Keratinocyte (primary cell): ENCODE measurements at regions not wholly inside any gene's neighbourhood (a gene's known extent, or its start where the extent isn't known, plus 50 kb on each side); places are given as distances from the start of the nearest gene placed in this dataset.

ENCODE experiments used
- DNase-seq: peaks from one replicate; pipeline ENCODE4 v3.0.0-alpha.2; 2011; ENCODE audit warnings: low read depth, missing footprints, low spot score
- FAIRE-seq: peaks from 2 replicates; lab custom pipeline; 2011; peaks lifted over from hg19 to GRCh38; lab: Jason Lieb, UNC
- H2AFZ ChIP-seq: 2 replicates; pipeline ENCODE4 v1.6.0; 2012; ENCODE audit warnings: low read length, control low read depth, inconsistent platforms; ENCODE audit not compliant: control insufficient read depth
- H3K27ac ChIP-seq: 2 replicates; pipeline ENCODE4 v1.5.1; 2011; ENCODE audit warnings: low read length; ENCODE audit not compliant: control insufficient read depth, insufficient read depth
- H3K27me3 ChIP-seq: 3 replicates; pipeline ENCODE4 v1.6.0; 2011; ENCODE audit warnings: low read length; ENCODE audit not compliant: control insufficient read depth, insufficient read depth; ENCODE audit errors: extremely low read depth
- H3K36me3 ChIP-seq, 2 experiments: 2 replicates in 1 of 2; 3 replicates in 1 of 2; pipeline ENCODE4 v1.5.1; 2011; ENCODE audit warnings: low read length in 2 of 2, mild to moderate bottlenecking in 1 of 2; ENCODE audit not compliant: control insufficient read depth in 2 of 2, insufficient read depth in 2 of 2; ENCODE audit errors: extremely low read depth in 1 of 2
- H3K4me1 ChIP-seq: 3 replicates; pipeline ENCODE4 v1.5.1; 2011; ENCODE audit warnings: low read length; ENCODE audit not compliant: control insufficient read depth, insufficient read depth; ENCODE audit errors: extremely low read depth
- H3K4me2 ChIP-seq: 3 replicates; pipeline ENCODE4 v1.6.0; 2011; ENCODE audit warnings: low read depth, low read length; ENCODE audit not compliant: control insufficient read depth, insufficient read depth; ENCODE audit errors: extremely low read depth
- H3K4me3 ChIP-seq, 3 experiments: fragments of 200-600 bp in 1 of 3; sonication (generic) in 1 of 3; 2 replicates in 2 of 3; 3 replicates in 1 of 3; pipeline ENCODE4 v1.5.1; 2011 to 2016; ENCODE audit warnings: low read length in 3 of 3, mild to moderate bottlenecking in 3 of 3, control low read depth in 2 of 3, inconsistent platforms in 1 of 3, low read depth in 1 of 3, mixed read lengths in 1 of 3, mixed run types in 1 of 3, moderate library complexity in 1 of 3; ENCODE audit not compliant: control insufficient read depth in 2 of 3, insufficient read depth in 2 of 3; ENCODE audit errors: extremely low read depth in 1 of 3
- H3K79me2 ChIP-seq: 2 replicates; pipeline ENCODE4 v1.6.0; 2012; ENCODE audit warnings: low read length; ENCODE audit not compliant: control insufficient read depth, insufficient read depth
- H3K9ac ChIP-seq: 3 replicates; pipeline ENCODE4 v1.6.0; 2011; ENCODE audit warnings: low read length; ENCODE audit not compliant: control insufficient read depth, insufficient read depth; ENCODE audit errors: extremely low read depth
- H3K9me1 ChIP-seq: 3 replicates; pipeline ENCODE4 v1.6.0; 2011; ENCODE audit warnings: low read length; ENCODE audit not compliant: control insufficient read depth, insufficient read depth; ENCODE audit errors: extremely low read depth
- H3K9me3 ChIP-seq: 2 replicates; pipeline ENCODE4 v1.5.1; 2012; ENCODE audit warnings: low read depth, low read length; ENCODE audit not compliant: control insufficient read depth
- H4K20me1 ChIP-seq: 3 replicates; pipeline ENCODE4 v1.6.0; 2011; ENCODE audit warnings: low read length; ENCODE audit not compliant: control insufficient read depth, insufficient read depth; ENCODE audit errors: extremely low read depth
- CTCF ChIP-seq, 3 experiments: IDR thresholded peaks in 1 of 3; conservative IDR thresholded peaks in 1 of 3; optimal IDR thresholded peaks in 1 of 3; 2 replicates in 2 of 3; 3 replicates in 1 of 3; pipeline versions ENCODE3 to v1.5.1; 2011; ENCODE audit warnings: low read length in 3 of 3, mild to moderate bottlenecking in 3 of 3, moderate library complexity in 2 of 3, control low read depth in 1 of 3, inconsistent platforms in 1 of 3; ENCODE audit not compliant: insufficient read depth in 2 of 3; ENCODE audit errors: extremely low read depth in 1 of 3
- EZH2 ChIP-seq: IDR thresholded peaks from one replicate; pipeline ENCODE4 v1.6.1; 2012; ENCODE audit warnings: inconsistent platforms, mild to moderate bottlenecking, low read length, moderate library complexity
- dilution Hi-C: fragments of 300-500 bp; cut with MboI; formaldehyde crosslinking; loops from one replicate; pipeline ENCODE4 v1.7.0; 2020; ENCODE audit warnings: low sequenced_read_pairs; ENCODE audit not compliant: extremely low pct_ligation_motif_present

- no peak for DNase-seq
These were observed 525.3 kb upstream of the ZNF385D start for GRCh38 chr3:22276351-22276750.

GRCh38 chr3:22284559-22284958 lies 533.5 kb upstream of the ZNF385D start:
- Histone ChIP-seq H3K4me2 (no peak overlapping the region), H3K4me3 (no peak overlapping the region), H2AFZ (no peak overlapping the region), H3K79me2 (no peaks in the 10 kb centered on the region), H3K27me3 (no peaks in the 10 kb centered on the region), H3K9me3 (no peaks in the 10 kb centered on the region), H4K20me1 (no peaks in the 10 kb centered on the region), H3K27ac (no peak overlapping the region), H3K36me3 (no peaks in the 10 kb centered on the region), H3K9me1 (no peaks in the 10 kb centered on the region), H3K4me1 (no peaks in the 10 kb centered on the region), H3K9ac (no peak overlapping the region)
- FAIRE-seq (no peak), DNase-seq (no peak)
- TF ChIP-seq CTCF (optimal IDR thresholded peaks at IDR 0.05 in 1 of 3, IDR thresholded peaks at IDR 0.05 in 1 of 3, conservative IDR thresholded peaks at IDR 0.05 in 1 of 3; ENCODE audit: extremely low read depth in 1 of 3, insufficient read depth in 2 of 3, low read length in 3 of 3) = no peak
- TF ChIP-seq EZH2 = no peak
- dilution Hi-C loops = no loop called here

More at GRCh38 chr3:22276351-22276750, 525.3 kb upstream of the ZNF385D start:
- dilution Hi-C loops = no loop called here
- Histone ChIP-seq H3K9me1 (no peaks in the 10 kb centered on the region), H3K4me3 (no peak overlapping the region), H2AFZ (no peak overlapping the region), H3K27me3 (no peaks in the 10 kb centered on the region), H3K9ac (no peak overlapping the region), H3K4me2 (no peak overlapping the region), H4K20me1 (no peaks in the 10 kb centered on the region), H3K27ac (no peak overlapping the region), H3K79me2 (no peaks in the 10 kb centered on the region), H3K4me1 (no peaks in the 10 kb centered on the region), H3K36me3 (no peaks in the 10 kb centered on the region), H3K9me3 (no peaks in the 10 kb centered on the region)
- no peak for FAIRE-seq
- TF ChIP-seq EZH2 (no peak), CTCF (optimal IDR thresholded peaks at IDR 0.05 in 1 of 3, IDR thresholded peaks at IDR 0.05 in 1 of 3, conservative IDR thresholded peaks at IDR 0.05 in 1 of 3; ENCODE audit: extremely low read depth in 1 of 3, insufficient read depth in 2 of 3, low read length in 3 of 3) (no peak)
